GM12873 (cell line): ENCODE measurements at regions not wholly inside any gene's neighbourhood (a gene's known extent, or its start where the extent isn't known, plus 50 kb on each side); places are given as distances from the start of the nearest gene placed in this dataset.

ENCODE experiments used
- CTCF ChIP-seq: IDR thresholded peaks from 2 replicates; pipeline ENCODE4 v1.5.1; 2012; ENCODE audit warnings: low read depth, mild to moderate bottlenecking, moderate library complexity, low read length, control low read depth; ENCODE audit not compliant: insufficient read depth; ENCODE audit errors: missing control alignments

GRCh38 chr10:123608047-123608446 is 58.1 kb upstream of the GPR26 start:
- no peak for TF ChIP-seq CTCF

- no peak for TF ChIP-seq CTCF
Observed at GRCh38 chr10:123611243-123611642, 54.9 kb upstream of the GPR26 start.

- TF ChIP-seq CTCF, result no peak
Observed at GRCh38 chr10:123611876-123612275, 54.3 kb upstream of the GPR26 start.

- TF ChIP-seq CTCF, result no peak
Observed at GRCh38 chr10:123613346-123613850, 52.8 kb upstream of the GPR26 start.

- TF ChIP-seq CTCF, result no peak
Observed at GRCh38 chr10:123614888-123615287, 51.3 kb upstream of the GPR26 start.
